ENCODE measurements at regions not wholly inside any gene's neighbourhood (a gene's known extent, or its start where the extent isn't known, plus 50 kb on each side); places are given as distances from the start of the nearest gene placed in this dataset.

- DNase-seq (ENCODE audit: low read depth in 3 of 3, low spot score in 2 of 3) = no peak
These were observed 1033.8 kb downstream of the PLA2G4A start for GRCh38 chr1:187862506-187862905.

- no peak for DNase-seq (ENCODE audit: low read depth in 3 of 3, low spot score in 2 of 3)
These were observed 1041.8 kb downstream of the PLA2G4A start for GRCh38 chr1:187870552-187870951.

GRCh38 chr1:187871177-187871845, 1042.6 kb downstream of the PLA2G4A start:
- no peak for DNase-seq (ENCODE audit: low read depth in 3 of 3, low spot score in 2 of 3)

GRCh38 chr1:187872550-187872949, 1043.8 kb downstream of the PLA2G4A start:
- DNase-seq (ENCODE audit: low read depth in 3 of 3, low spot score in 2 of 3) = no peak

- no peak for DNase-seq (ENCODE audit: low read depth in 3 of 3, low spot score in 2 of 3)
These were observed 1044.4 kb downstream of the PLA2G4A start for GRCh38 chr1:187873126-187873525.

- no peak for DNase-seq (ENCODE audit: low read depth in 3 of 3, low spot score in 2 of 3)
These were observed 1048.0 kb downstream of the PLA2G4A start for GRCh38 chr1:187876775-187877174.

- no peak for DNase-seq (ENCODE audit: low read depth in 3 of 3, low spot score in 2 of 3)
These were observed 1048.5 kb downstream of the PLA2G4A start for GRCh38 chr1:187877220-187877619.

GRCh38 chr1:187878883-187879282, 1050.1 kb downstream of the PLA2G4A start:
- no peak for DNase-seq (ENCODE audit: low read depth in 3 of 3, low spot score in 2 of 3)

GRCh38 chr1:187883356-187883755, 1054.6 kb downstream of the PLA2G4A start:
- DNase-seq (ENCODE audit: low read depth in 3 of 3, low spot score in 2 of 3) = no peak

- DNase-seq (ENCODE audit: low read depth in 3 of 3, low spot score in 2 of 3) = no peak
These were observed 1063.4 kb downstream of the PLA2G4A start for GRCh38 chr1:187891993-187892682.

GRCh38 chr1:187892683-187893039, 1063.9 kb downstream of the PLA2G4A start:
- DNase-seq (ENCODE audit: low read depth in 3 of 3, low spot score in 2 of 3) = no peak

GRCh38 chr1:187893471-187893870, 1064.7 kb downstream of the PLA2G4A start:
- no peak for DNase-seq (ENCODE audit: low read depth in 3 of 3, low spot score in 2 of 3)

- DNase-seq (ENCODE audit: low read depth in 3 of 3, low spot score in 2 of 3) = no peak
These were observed 1065.6 kb downstream of the PLA2G4A start for GRCh38 chr1:187894349-187894748.

- DNase-seq (ENCODE audit: low read depth in 3 of 3, low spot score in 2 of 3) = no peak
These were observed 1074.5 kb downstream of the PLA2G4A start for GRCh38 chr1:187903223-187903622.

GRCh38 chr1:187909382-187909781, 1080.6 kb downstream of the PLA2G4A start:
- no peak for DNase-seq (ENCODE audit: low read depth in 3 of 3, low spot score in 2 of 3)

GRCh38 chr1:187911820-187912219, 1083.1 kb downstream of the PLA2G4A start:
- no peak for DNase-seq (ENCODE audit: low read depth in 3 of 3, low spot score in 2 of 3)

GRCh38 chr1:187920976-187921375, 1092.2 kb downstream of the PLA2G4A start:
- no peak for DNase-seq (ENCODE audit: low read depth in 3 of 3, low spot score in 2 of 3)

GRCh38 chr1:187921426-187921825, 1092.7 kb downstream of the PLA2G4A start:
- no peak for DNase-seq (ENCODE audit: low read depth in 3 of 3, low spot score in 2 of 3)

GRCh38 chr1:187922255-187922654, 1093.5 kb downstream of the PLA2G4A start:
- no peak for DNase-seq (ENCODE audit: low read depth in 3 of 3, low spot score in 2 of 3)

GRCh38 chr1:187924252-187924651, 1095.5 kb downstream of the PLA2G4A start:
- no peak for DNase-seq (ENCODE audit: low read depth in 3 of 3, low spot score in 2 of 3)

- DNase-seq (ENCODE audit: low read depth in 3 of 3, low spot score in 2 of 3) = peak in 1 of 3 donors; percentile 6
These were observed 1099.5 kb downstream of the PLA2G4A start for GRCh38 chr1:187928288-187928687.

- no peak for DNase-seq (ENCODE audit: low read depth in 3 of 3, low spot score in 2 of 3)
These were observed 1099.9 kb downstream of the PLA2G4A start for GRCh38 chr1:187928696-187929095.
